HCT116 (cell line): ENCODE measurements at regions not wholly inside any gene's neighbourhood (a gene's known extent, or its start where the extent isn't known, plus 50 kb on each side); places are given as distances from the start of the nearest gene placed in this dataset.

Source experiments
- ATAC-seq: fragments of 200-7000 bp; cut with Tn5 transposase; 2 replicates; pipeline ENCODE4 v1.9.1; 2020; ENCODE audit warnings: mild to moderate bottlenecking, moderate library complexity
- BruUV-seq: library from RNA; stranded (reverse); fragments of 400-500 nt; replicated peaks from 2 replicates; lab custom pipeline; 2021; lab: Mats Ljungman, UMichigan
- CTCF ChIA-PET: fragments of 300-600 bp; sonication (Branson Sonifier 250); formaldehyde crosslinking; loops from one replicate; lab custom pipeline; 2021; ENCODE audit warnings: antibody characterized with exemption; lab: Charles Lee
- POLR2A ChIA-PET: fragments of 300-600, 350-600 bp; sonication (Branson Sonifier 250); formaldehyde crosslinking; loops from one replicate; lab custom pipeline; 2021; ENCODE audit warnings: antibody characterized with exemption; lab: Charles Lee
- RAD21 ChIA-PET, 2 experiments: fragments of 300-600 bp; sonication (Branson Sonifier 250); formaldehyde crosslinking; loops; one replicate each; lab custom pipeline; 2023; ENCODE audit warnings: low total read pairs in 2 of 2; ENCODE audit not compliant: uncharacterized antibody in 2 of 2, unreplicated experiment in 2 of 2, low non-redundant PET in 1 of 2; lab: Charles Lee
- DNase-seq: peaks from one replicate; pipeline ENCODE4 v3.0.0-alpha.2; 2010; ENCODE audit warnings: low read depth, low spot score
- H2AFZ ChIP-seq: fragments of 200-600 bp; shearing (Covaris generic), sonication (generic); 2 replicates; pipeline ENCODE4 v1.6.1; 2017; ENCODE audit warnings: low read depth, mixed run types, mixed read lengths, antibody characterized with exemption, low read length; ENCODE audit not compliant: poor library complexity, severe bottlenecking
- H3K27ac ChIP-seq: 2 replicates; pipeline ENCODE4 v1.5.1; 2012; ENCODE audit warnings: low read depth, low read length
- H3K27me3 ChIP-seq: fragments of 200-600 bp; sonication (generic); 2 replicates; pipeline ENCODE4 v1.6.1; 2016; ENCODE audit warnings: mixed run types, low read length, mixed read lengths; ENCODE audit not compliant: insufficient read depth
- H3K36me3 ChIP-seq, 2 experiments: fragments of 200-500 bp in 1 of 2; fragments of 200-600 bp in 1 of 2; sonication (Bioruptor generic) in 1 of 2; sonication (generic) in 1 of 2; 2 replicates each; pipeline versions ENCODE4 v1.5.1 to v1.6.1; 2014 to 2016; ENCODE audit warnings: low read length in 2 of 2, inconsistent platforms in 1 of 2, mixed read lengths in 1 of 2, mixed run types in 1 of 2; ENCODE audit not compliant: insufficient read depth in 2 of 2, control insufficient read depth in 1 of 2
- H3K4me1 ChIP-seq, 2 experiments: fragments of 200-600 bp in 1 of 2; sonication (generic) in 1 of 2; 2 replicates each; pipeline versions ENCODE4 v1.5.1 to v1.6.1; 2012 to 2017; ENCODE audit warnings: low read length in 2 of 2, inconsistent platforms in 1 of 2, mild to moderate bottlenecking in 1 of 2, mixed read lengths in 1 of 2, mixed run types in 1 of 2, moderate library complexity in 1 of 2; ENCODE audit not compliant: insufficient read depth in 2 of 2, control insufficient read depth in 1 of 2
- H3K4me2 ChIP-seq: fragments of 200-600 bp; sonication (generic); 2 replicates; pipeline ENCODE4 v1.6.1; 2017; ENCODE audit warnings: mixed run types, low read length, mixed read lengths
- H3K4me3 ChIP-seq, 2 experiments: fragments of 200-600 bp in 1 of 2; sonication (generic) in 1 of 2; replicated peaks in 1 of 2; 2 replicates each; pipeline ENCODE4 v1.5.1; 2011 to 2016; ENCODE audit warnings: low read length in 2 of 2, control low read depth in 1 of 2, low read depth in 1 of 2, mild to moderate bottlenecking in 1 of 2, mixed read lengths in 1 of 2, mixed run types in 1 of 2
- H3K79me2 ChIP-seq: fragments of 200-600 bp; sonication (generic); 2 replicates; pipeline ENCODE4 v1.6.1; 2017; ENCODE audit warnings: mild to moderate bottlenecking, mixed run types, low read length, moderate library complexity, mixed read lengths; ENCODE audit not compliant: insufficient read depth
- H3K9ac ChIP-seq: fragments of 200-600 bp; sonication (generic); 2 replicates; pipeline ENCODE4 v1.6.1; 2016; ENCODE audit warnings: low read length, mixed read lengths
- H3K9me2 ChIP-seq: fragments of 200-600 bp; sonication (generic), shearing (Covaris generic); 2 replicates; pipeline ENCODE4 v1.6.1; 2017; ENCODE audit warnings: mixed run types, mild to moderate bottlenecking, moderate library complexity; ENCODE audit not compliant: insufficient read depth
- H3K9me3 ChIP-seq, 2 experiments: fragments of 200-500 bp in 1 of 2; fragments of 200-600 bp in 1 of 2; sonication (Bioruptor generic) in 1 of 2; sonication (generic) in 1 of 2; 2 replicates each; pipeline ENCODE4 v1.6.1; 2014 to 2017; ENCODE audit warnings: low read length in 2 of 2, mixed read lengths in 2 of 2, inconsistent platforms in 1 of 2, low read depth in 1 of 2, mild to moderate bottlenecking in 1 of 2, mixed run types in 1 of 2, moderate library complexity in 1 of 2; ENCODE audit not compliant: control insufficient read depth in 1 of 2, insufficient read depth in 1 of 2
- H4K20me1 ChIP-seq: fragments of 200-600 bp; sonication (generic), shearing (Covaris generic); 2 replicates; pipeline ENCODE4 v1.6.1; 2017; ENCODE audit warnings: mixed run types, mild to moderate bottlenecking, moderate library complexity; ENCODE audit not compliant: insufficient read depth
- CBX3 ChIP-seq: IDR thresholded peaks from 2 replicates; pipeline ENCODE4 v1.6.1; 2012; ENCODE audit warnings: low read depth
- CEBPB ChIP-seq: IDR thresholded peaks from 2 replicates; pipeline ENCODE4 v1.6.1; 2012; ENCODE audit warnings: low read depth
- EZH2phosphoT487 ChIP-seq: fragments of 200-600 bp; IDR thresholded peaks from 2 replicates; pipeline ENCODE4 v1.6.1; 2018; ENCODE audit warnings: antibody characterized with exemption, borderline replicate concordance
- JUND ChIP-seq: IDR thresholded peaks from 2 replicates; pipeline ENCODE4 v1.6.1; 2012
- POLR2A ChIP-seq: IDR thresholded peaks from 2 replicates; pipeline ENCODE4 v1.7.0; 2011; ENCODE audit warnings: borderline replicate concordance; ENCODE audit not compliant: insufficient read depth, insufficient read length; ENCODE audit errors: extremely low read depth
- SP1 ChIP-seq: IDR thresholded peaks from 2 replicates; pipeline ENCODE4 v1.6.1; 2012; ENCODE audit warnings: low read depth
- ZFX ChIP-seq: fragments of 450-650 bp; IDR thresholded peaks from 2 replicates; pipeline ENCODE4 v1.6.1; 2017
- intact Hi-C: fragments of 100-400 bp; cut with micrococcal nuclease; formaldehyde crosslinking; loops from 2 replicates; pipeline ENCODE4 v1.10.0; 2022
- TF ChIP-seq, protein P1 (sequence below): IDR thresholded peaks from 2 replicates; pipeline ENCODE4 v1.6.1; 2012; ENCODE audit warnings: low read depth
- TF ChIP-seq, protein P2 (sequence below), 3 experiments: fragments of 200-600 bp in 1 of 3; sonication (generic) in 1 of 3; IDR thresholded peaks in 2 of 3; conservative IDR thresholded peaks in 1 of 3; 2 replicates each; pipeline ENCODE4 v1.5.1; 2012 to 2017; ENCODE audit warnings: low read depth in 2 of 3, low read length in 2 of 3, antibody characterized with exemption in 1 of 3, borderline replicate concordance in 1 of 3, control low read depth in 1 of 3, mild to moderate bottlenecking in 1 of 3, mixed read lengths in 1 of 3, mixed run types in 1 of 3, moderate library complexity in 1 of 3; ENCODE audit not compliant: insufficient read depth in 1 of 3
- TF ChIP-seq, protein P3 (sequence below): IDR thresholded peaks from 2 replicates; pipeline ENCODE4 v1.6.1; 2012
- TF ChIP-seq, protein P4 (sequence below): IDR thresholded peaks from 2 replicates; pipeline ENCODE4 v1.6.1; 2012

DNA sequence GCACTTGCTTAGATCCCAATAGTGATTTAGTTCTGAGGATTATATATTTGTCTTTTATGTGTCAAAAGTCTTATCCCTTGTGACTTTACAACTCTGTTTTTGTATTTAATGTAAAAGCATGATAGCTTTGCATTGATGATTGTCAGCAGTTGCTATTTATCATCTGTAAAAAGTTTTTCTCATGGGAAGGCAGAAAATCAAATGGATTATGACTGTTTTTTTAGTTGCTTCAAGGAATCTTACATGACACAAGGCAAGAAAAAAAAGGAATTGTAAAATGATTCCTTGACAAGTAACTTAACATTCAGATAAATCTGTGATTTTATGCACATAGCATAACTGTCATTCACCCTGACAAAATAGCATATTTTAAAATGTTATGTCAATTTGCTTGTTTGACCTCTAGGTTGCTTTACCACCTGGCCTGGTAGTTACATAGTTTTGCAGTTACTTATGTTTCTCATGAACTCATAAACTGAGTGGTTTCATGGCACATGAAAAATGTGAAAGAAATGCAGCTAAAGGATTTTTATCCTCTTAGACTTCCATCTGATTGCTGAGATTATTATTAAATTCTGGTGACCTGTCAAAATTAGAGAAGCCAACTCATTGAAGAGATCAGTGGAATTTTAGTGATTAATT, 622.6 kb downstream of the ADGRL2 start (continued):
- TF ChIP-seq, protein P1, sequence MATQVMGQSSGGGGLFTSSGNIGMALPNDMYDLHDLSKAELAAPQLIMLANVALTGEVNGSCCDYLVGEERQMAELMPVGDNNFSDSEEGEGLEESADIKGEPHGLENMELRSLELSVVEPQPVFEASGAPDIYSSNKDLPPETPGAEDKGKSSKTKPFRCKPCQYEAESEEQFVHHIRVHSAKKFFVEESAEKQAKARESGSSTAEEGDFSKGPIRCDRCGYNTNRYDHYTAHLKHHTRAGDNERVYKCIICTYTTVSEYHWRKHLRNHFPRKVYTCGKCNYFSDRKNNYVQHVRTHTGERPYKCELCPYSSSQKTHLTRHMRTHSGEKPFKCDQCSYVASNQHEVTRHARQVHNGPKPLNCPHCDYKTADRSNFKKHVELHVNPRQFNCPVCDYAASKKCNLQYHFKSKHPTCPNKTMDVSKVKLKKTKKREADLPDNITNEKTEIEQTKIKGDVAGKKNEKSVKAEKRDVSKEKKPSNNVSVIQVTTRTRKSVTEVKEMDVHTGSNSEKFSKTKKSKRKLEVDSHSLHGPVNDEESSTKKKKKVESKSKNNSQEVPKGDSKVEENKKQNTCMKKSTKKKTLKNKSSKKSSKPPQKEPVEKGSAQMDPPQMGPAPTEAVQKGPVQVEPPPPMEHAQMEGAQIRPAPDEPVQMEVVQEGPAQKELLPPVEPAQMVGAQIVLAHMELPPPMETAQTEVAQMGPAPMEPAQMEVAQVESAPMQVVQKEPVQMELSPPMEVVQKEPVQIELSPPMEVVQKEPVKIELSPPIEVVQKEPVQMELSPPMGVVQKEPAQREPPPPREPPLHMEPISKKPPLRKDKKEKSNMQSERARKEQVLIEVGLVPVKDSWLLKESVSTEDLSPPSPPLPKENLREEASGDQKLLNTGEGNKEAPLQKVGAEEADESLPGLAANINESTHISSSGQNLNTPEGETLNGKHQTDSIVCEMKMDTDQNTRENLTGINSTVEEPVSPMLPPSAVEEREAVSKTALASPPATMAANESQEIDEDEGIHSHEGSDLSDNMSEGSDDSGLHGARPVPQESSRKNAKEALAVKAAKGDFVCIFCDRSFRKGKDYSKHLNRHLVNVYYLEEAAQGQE, result no peak
- TF ChIP-seq, protein P2, sequence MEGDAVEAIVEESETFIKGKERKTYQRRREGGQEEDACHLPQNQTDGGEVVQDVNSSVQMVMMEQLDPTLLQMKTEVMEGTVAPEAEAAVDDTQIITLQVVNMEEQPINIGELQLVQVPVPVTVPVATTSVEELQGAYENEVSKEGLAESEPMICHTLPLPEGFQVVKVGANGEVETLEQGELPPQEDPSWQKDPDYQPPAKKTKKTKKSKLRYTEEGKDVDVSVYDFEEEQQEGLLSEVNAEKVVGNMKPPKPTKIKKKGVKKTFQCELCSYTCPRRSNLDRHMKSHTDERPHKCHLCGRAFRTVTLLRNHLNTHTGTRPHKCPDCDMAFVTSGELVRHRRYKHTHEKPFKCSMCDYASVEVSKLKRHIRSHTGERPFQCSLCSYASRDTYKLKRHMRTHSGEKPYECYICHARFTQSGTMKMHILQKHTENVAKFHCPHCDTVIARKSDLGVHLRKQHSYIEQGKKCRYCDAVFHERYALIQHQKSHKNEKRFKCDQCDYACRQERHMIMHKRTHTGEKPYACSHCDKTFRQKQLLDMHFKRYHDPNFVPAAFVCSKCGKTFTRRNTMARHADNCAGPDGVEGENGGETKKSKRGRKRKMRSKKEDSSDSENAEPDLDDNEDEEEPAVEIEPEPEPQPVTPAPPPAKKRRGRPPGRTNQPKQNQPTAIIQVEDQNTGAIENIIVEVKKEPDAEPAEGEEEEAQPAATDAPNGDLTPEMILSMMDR (IDR thresholded peaks at IDR 0.05 in 2 of 3, conservative IDR thresholded peaks at IDR 0.05 in 1 of 3; ENCODE audit: borderline replicate concordance in 1 of 3, insufficient read depth in 1 of 3, low read depth in 2 of 3, low read length in 2 of 3), result no peak
- no peak for TF ChIP-seq ZFX

DNA sequence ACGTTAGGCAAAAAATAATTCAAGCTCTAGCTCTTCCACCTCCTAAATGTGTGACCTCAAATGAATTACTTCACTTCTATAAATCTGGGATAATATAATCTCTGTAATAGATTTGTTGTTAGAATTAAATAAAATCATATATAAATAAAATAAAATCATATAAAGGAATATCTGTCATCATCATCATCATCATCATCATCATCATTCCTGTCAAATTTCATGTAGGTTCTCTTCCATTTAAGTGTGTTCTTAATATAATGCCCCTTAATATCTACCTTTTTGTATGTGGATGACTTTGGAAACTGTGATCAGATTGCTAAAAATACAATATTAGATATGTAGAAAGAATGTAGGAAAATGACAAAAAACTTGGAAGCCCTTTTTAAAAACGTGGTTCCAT, 621.0 kb downstream of the ADGRL2 start:
- H3K9ac ChIP-seq, result no peak overlapping the region
- no peak for TF ChIP-seq SP1
- TF ChIP-seq, protein P3, sequence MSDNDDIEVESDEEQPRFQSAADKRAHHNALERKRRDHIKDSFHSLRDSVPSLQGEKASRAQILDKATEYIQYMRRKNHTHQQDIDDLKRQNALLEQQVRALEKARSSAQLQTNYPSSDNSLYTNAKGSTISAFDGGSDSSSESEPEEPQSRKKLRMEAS, result no peak
- TF ChIP-seq EZH2phosphoT487, result no peak
- TF ChIP-seq ZFX, result no peak
- TF ChIP-seq CEBPB, result no peak
- TF ChIP-seq CBX3, result no peak
- TF ChIP-seq JUND, result no peak
- TF ChIP-seq, protein P4, sequence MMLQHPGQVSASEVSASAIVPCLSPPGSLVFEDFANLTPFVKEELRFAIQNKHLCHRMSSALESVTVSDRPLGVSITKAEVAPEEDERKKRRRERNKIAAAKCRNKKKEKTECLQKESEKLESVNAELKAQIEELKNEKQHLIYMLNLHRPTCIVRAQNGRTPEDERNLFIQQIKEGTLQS, result no peak
- TF ChIP-seq POLR2A, result no peak
- TF ChIP-seq, all 23 proteins: peak for 0
- no peak overlapping the region for H3K4me3 ChIP-seq
- H3K79me2 ChIP-seq, result no peaks in the 10 kb centered on the region
- ATAC-seq (no peak), DNase-seq (no peak)
- ChIA-PET POLR2A (no interaction called here), RAD21 (no interaction called here), CTCF (no interaction called here)
- H3K27ac ChIP-seq, result no peak overlapping the region
- no peaks in the 10 kb centered on the region for H3K36me3 ChIP-seq
- H3K4me1 ChIP-seq, result no peaks in the 10 kb centered on the region
- no peaks in the 10 kb centered on the region for H3K9me2 ChIP-seq
- intact Hi-C loops, result no loop called here
- H3K4me2 ChIP-seq, result no peak overlapping the region
- no peaks in the 10 kb centered on the region for H3K9me3 ChIP-seq
- no peak overlapping the region for H2AFZ ChIP-seq
- H3K27me3 ChIP-seq, result no peaks in the 10 kb centered on the region
- no peaks in the 10 kb centered on the region for H4K20me1 ChIP-seq
- BruUV-seq, result no TSS peak
